Gastrocnemius medialis (tissue), 4 donors: ENCODE measurements at regions not wholly inside any gene's neighbourhood (a gene's known extent, or its start where the extent isn't known, plus 50 kb on each side); places are given as distances from the start of the nearest gene placed in this dataset.

Experiments
- CTCF ChIP-seq, 5 experiments: fragments of 450-650 bp in 3 of 5; fragments of 200-600 bp in 2 of 5; sonication (generic) in 2 of 5; IDR thresholded peaks in 4 of 5; conservative IDR thresholded peaks in 1 of 5; 1 replicate in 4 of 5; 2 replicates in 1 of 5; pipeline ENCODE4 v1.5.1; 2016 to 2019; ENCODE audit warnings: antibody characterized with exemption in 5 of 5, mild to moderate bottlenecking in 3 of 5, moderate library complexity in 3 of 5
- POLR2A ChIP-seq, 2 donors: fragments of 450-650 bp; IDR thresholded peaks; one replicate each; pipeline ENCODE4 v1.6.1; 2017; ENCODE audit warnings: antibody characterized with exemption in 2 of 2, mild to moderate bottlenecking in 2 of 2, moderate library complexity in 2 of 2

DNA sequence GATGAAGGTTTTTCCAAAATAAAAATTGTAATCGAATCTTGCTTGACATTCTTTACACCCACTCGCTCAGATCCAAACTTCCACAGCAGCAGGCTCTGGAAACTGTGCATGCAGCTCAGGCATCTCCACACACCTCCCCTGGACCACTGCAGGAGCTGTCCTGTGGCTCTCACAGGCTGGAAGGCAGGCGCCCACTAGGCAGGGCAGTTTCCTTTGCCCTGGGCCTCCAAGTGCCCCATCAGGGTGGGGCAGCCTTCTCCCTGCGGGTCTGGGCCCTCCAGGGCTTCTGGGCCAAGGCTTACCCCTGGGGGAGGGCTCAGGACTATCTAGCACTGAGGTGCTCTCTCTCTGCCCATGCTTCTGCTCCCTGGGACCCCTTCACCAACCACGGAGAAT, 114.5 kb upstream of the RPL38 start:
- TF ChIP-seq CTCF (IDR thresholded peaks at IDR 0.05 in 4 of 5, conservative IDR thresholded peaks at IDR 0.05 in 1 of 5) (no peak), POLR2A (IDR thresholded peaks at IDR 0.05) (no peak)
